Vagina (tissue), 2 donors: ENCODE measurements at regions not wholly inside any gene's neighbourhood (a gene's known extent, or its start where the extent isn't known, plus 50 kb on each side); places are given as distances from the start of the nearest gene placed in this dataset.

Experiments used
- CTCF ChIP-seq, 3 experiments: fragments of 450-650 bp in 2 of 3; fragments of 200-600 bp in 1 of 3; sonication (generic) in 1 of 3; IDR thresholded peaks; one replicate each; pipeline ENCODE4 v1.5.1; 2017 to 2019; ENCODE audit warnings: antibody characterized with exemption in 3 of 3, mild to moderate bottlenecking in 2 of 3, moderate library complexity in 2 of 3
- POLR2A ChIP-seq, 2 donors: fragments of 450-650 bp; IDR thresholded peaks; one replicate each; pipeline ENCODE4 v1.6.1; 2017; ENCODE audit warnings: antibody characterized with exemption in 2 of 2, mild to moderate bottlenecking in 2 of 2, moderate library complexity in 2 of 2
- POLR2AphosphoS5 ChIP-seq, 2 donors: sonication (generic); formaldehyde crosslinking; IDR thresholded peaks; one replicate each; pipeline ENCODE4 v1.9.0; 2017; ENCODE audit warnings: antibody characterized with exemption in 2 of 2, mild to moderate bottlenecking in 2 of 2, low read depth in 1 of 2; ENCODE audit not compliant: insufficient read depth in 1 of 2

DNA sequence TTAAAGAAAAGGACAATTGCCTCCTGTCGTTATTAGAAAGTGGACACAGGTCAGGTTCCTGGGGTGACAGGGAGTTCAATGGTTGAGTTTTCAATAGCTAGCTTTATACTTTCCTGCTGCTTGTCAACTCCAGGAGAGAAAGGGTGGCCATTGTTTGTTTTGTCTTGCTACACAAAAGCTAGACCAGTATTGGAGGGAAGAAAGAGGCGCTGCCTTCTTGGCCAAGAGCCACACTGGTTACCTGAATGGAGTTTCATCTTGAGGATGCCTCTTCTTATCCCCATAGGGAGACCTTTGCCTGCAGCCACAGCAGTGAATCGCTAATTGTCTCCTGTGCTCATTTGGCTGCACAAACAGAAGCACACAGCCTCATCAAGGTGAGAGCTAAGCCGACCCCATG lies 279.4 kb upstream of the GRIA1 start:
- no peak for TF ChIP-seq CTCF (IDR thresholded peaks at IDR 0.05)
- no peak for TF ChIP-seq POLR2A (IDR thresholded peaks at IDR 0.05)
- TF ChIP-seq POLR2AphosphoS5 (IDR thresholded peaks at IDR 0.05; ENCODE audit: insufficient read depth in 1 of 2, low read depth in 1 of 2) = no peak
